Kidney tubule cell (primary cell): ENCODE measurements at regions not wholly inside any gene's neighbourhood (a gene's known extent, or its start where the extent isn't known, plus 50 kb on each side); places are given as distances from the start of the nearest gene placed in this dataset.

Experiments
- DNase-seq: peaks from one replicate; pipeline ENCODE4 v3.0.0-alpha.2; 2018; ENCODE audit warnings: low spot score

DNA sequence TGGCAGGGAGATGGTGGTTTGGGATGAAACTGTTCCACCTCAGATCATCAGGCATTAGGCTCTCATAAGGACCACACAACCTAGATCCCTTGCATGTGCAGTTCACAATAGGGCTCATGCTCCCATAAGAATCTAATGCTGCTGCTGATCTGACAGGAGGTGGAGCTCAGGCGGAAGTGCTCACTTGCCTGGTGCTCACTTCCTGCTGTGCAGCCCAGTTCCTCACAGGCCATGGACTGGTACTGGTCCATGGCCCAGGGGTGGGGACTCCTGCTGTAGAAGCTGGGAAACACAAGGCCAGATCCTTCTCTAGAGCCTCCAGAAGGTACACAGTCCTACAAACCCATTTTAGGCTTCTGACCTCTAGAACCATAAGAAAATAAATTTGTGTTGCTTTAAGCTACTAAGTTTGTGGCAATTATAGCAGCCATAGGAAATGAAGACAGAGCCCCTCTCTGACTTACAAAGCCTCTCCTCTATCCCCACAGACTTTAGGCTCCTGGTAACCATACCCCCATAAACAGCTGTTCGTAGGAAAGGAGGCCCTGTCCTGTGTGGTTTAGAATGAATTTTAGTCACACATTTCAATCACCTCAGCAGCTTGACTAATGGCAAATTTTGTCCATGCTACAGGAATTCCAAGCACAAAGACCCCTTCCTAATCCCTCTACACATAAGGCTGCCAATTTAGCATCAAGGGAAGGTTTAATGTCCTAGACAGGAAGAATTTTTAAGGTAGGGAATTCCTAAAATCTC, 206.1 kb upstream of the PHYHIPL start:
- no peak for DNase-seq

DNA sequence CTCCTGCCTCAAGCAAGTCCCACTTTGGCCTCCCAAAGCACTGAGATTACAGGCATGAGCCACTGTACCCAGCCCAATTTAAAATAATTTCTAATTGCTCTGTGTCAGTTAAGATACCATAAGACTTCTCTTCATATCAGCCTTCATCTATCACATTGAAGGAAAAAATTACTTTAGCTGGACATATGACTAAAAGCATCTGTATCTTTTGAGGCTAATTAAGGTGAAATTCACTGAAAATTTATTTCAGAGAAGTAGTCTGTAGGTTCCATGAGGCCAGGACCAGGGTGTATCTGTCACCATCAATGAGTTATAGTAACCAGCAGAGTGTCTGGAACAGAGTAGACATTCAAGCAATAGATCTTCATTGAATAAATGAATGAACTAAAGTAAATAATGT, 205.2 kb upstream of the PHYHIPL start:
- no peak for DNase-seq

DNA sequence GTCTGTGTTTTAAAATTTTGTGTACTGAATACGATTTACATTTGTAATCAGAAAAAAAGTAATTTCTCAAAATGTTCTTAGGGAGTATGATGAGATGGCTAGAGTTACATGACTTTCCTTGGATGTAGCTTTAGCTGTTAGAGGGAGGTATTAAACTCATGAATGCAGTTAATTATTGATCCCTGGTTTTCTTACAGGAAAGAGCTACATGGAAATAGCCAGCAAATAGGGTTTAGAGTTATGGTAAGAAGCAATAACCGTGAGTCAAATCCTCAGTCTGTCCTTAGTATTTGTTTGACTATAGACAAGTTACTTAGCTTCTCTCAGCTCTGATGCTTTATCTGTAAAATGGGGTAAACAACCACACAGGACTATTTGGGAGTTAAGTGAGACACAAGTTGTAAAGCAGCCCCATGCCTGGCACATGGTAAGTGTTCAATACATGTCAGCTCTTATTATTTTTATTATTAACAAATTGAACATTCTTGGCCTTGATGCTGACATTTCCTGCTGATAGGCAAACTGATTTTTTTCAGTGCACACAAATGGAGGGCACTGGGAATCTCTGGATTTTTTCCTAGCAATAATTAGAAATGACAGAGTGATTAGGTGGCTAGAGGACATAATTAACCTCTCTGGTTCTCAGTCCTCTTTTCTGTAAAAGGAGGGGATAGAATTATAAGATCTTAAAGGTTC, 204.5 kb upstream of the PHYHIPL start:
- DNase-seq: peak; percentile 54

DNA sequence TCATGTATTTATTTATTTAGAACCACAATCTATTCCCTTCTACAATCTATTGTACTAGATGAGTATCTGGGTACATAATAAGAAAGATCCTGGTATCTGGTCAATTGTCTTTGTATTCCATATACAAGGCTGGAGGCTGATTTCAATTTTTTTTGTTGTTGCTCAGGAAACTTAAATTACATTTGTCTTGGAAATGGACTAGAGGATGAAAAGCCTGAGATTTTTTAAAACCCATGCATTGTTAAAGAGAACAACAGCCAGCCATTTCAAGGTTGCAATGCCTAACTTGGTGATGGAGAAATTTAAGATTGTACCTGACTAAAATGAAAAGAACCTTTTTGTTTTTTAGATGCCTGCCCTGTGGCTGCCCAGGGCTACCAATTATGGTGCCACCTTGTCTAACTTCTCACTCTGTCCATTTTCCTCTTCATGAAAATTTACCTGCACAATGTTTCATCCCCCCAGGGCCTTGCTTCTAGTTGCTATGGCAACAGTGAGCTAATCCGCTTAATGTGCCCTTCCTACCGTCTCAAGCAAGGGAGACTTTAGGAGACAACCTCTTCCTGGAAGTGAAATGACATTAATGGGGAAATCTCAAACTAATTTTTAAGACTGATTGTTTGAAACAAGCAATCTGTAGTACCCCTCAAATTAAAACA, 203.7 kb upstream of the PHYHIPL start:
- DNase-seq: no peak

DNA sequence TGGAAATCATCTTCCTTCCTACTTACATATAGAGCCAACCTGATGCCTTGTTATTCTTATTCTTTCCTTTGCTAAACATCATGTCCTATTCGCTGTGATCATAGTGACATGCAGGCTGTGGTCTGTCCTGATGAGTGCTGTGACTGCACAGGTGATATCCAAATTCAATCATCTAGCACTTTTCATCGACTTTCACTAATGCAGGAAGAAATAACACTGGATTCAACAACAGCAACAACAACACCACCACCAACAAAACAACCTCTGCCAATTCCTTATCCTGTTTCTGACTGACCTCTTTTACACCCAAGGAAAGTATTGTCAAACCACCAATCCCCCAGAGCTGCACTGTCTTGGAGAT, 203.2 kb upstream of the PHYHIPL start:
- DNase-seq: no peak

DNA sequence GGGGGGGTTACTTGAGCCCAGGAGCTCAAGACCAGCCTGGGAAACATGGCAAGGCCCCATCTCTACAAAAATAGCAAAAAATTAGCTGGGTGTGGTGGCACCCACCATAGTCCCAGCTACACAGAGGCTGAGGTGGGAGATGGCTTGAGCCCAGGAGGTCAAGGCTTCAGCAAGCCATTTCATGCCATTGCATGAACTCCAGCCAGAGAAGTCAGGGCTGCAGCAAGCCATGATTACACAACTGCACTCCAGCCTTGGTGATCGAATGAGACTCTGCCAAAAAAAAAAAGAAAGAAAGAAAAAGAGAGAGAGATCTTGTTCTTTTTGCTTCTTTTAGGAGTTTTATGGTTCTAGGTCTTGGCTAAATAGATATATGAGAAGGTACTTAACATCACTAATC, 200.2 kb upstream of the PHYHIPL start:
- no peak for DNase-seq

DNA sequence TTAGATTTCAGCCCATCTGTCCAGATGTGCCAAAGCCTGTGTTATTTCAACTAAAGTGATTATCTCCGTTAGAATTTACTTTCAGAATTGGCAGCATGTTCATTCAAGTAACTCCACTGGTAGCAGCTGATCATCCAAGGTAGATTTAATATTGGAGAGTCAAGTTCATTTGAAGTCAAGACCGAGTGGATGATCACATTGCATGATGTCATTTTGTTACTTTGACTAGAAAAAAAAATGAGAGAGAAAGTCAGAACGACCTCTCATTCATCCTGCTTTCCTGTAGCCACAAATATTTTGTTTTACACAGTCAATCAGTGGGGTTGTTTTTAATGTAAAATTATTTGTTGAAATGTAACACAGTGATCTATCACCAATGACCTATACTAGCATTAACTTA, 196.7 kb upstream of the PHYHIPL start:
- DNase-seq: peak; percentile 4

DNA sequence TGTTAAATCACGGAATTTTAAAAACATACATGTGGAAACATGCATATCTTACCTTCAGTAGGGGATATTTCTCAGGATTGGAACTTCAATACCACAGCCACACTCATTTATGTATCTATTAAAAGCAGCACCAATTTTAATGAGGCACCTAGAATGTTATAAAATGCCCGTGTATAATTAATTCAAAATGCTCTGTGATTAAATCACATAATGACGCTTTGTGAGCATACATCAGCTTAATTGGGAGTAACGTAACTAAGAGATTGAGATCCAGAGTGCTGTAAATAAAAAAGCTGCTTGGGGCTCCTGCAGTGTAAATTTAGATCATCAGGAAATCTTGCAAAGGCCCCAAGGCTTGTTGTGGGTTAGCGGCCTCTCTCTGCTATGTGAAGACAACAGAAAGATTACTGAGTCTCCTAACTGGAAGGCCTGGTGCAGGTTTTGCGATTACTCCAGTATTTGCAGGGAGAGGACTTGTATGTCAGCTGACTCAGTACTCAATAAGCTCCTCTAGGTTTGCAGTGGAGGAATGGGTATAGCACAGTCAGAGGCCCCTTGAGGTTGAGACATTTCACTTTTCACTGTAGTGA, 195.5 kb upstream of the PHYHIPL start:
- no peak for DNase-seq

DNA sequence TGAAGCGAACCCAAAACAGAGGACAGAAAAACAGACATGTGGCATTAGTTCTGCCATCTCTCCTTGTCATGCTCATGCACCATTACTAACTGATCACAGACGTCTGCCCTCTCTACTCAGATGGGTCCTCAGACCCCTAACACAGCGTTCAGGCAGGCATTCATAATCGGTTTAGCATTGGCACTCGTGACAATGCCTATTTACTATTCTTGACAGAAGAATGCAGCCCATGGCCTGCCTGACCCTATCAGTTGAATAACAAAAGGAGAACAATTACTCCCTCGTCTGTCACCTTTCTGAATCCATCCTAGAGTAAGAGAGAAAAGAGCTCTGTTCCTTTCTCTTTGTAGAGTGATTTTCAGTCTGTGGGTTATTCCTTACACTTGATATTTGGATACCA, 194.6 kb upstream of the PHYHIPL start:
- DNase-seq: no peak

DNA sequence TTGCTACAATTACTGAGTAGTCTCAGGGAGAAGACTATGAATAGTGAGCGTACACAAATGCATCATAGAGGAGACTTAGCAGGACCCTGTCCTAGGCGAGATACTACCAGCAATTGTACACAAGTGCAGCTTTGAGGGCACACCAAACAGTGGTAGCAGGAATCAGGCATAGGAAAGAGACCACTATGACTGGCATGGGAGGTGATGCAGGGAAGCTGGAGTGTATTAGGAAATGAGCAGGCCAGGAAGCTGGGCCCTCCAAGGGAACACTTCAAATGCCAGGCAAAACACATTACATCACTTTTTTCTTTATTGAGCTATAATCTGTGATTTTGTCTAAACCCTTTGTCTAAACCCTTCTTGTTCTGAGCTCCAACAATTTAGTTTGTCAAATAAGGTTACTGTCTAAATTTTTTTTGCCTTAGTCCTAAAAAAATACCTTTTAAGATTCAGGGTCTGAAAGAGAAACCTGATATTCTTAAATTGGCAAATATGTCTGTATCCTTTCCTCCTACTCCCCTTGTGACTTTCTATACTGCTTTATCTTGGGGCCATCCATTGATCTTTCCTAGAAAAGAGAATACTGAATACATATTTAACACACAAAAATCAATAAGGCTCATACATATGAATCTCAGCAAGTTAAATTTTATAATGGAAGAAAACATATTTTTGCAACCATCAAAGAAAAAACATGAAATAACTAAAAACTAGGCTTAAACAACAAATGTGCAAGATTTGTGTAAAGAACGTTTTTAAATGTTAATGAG, 193.8 kb upstream of the PHYHIPL start:
- no peak for DNase-seq

DNA sequence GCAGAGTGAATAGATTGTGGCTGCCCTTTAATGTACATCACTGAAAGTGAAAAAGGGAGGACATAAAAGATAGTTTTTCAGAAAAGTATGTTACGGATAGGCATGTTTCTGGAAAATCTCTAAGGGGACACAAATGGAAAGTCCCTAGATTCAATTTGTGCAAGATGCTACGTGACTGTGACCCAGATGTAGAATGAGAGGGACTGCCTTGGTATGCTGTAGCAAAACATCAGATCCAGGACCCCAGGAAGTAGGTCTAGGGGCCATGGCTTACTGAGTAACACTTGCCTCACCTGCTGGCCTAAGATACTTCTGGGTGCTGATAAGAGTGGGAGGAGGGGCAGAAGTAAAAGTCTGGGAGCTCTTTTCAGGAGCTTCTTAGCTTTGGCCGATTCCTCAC, 191.2 kb upstream of the PHYHIPL start:
- DNase-seq: no peak

DNA sequence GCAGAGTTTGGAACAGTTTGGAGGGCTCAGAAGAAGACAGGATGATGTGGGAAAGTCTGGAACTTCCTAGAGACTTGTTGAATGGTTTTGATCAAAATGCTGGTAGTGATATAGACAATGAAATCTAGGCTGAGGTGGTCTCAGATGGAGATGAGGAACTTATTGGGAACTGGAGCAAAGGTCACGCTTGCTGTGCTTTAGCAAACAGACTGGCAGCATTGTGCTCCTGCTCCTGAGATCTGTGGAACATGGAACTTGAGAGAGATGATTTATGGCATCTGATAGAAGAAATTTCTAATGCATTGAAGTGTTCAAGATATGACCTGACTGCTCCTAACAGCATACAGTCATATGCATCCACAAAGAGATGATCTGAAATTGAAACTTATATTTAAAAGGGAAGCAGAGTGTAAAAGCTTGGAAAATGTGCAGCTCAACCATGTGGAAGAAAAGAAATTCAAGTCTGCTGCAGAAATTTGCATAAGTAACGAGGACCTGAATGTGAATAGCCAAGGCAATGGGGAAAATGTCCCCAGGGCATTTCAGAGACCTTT, 186.9 kb upstream of the PHYHIPL start:
- DNase-seq: no peak

DNA sequence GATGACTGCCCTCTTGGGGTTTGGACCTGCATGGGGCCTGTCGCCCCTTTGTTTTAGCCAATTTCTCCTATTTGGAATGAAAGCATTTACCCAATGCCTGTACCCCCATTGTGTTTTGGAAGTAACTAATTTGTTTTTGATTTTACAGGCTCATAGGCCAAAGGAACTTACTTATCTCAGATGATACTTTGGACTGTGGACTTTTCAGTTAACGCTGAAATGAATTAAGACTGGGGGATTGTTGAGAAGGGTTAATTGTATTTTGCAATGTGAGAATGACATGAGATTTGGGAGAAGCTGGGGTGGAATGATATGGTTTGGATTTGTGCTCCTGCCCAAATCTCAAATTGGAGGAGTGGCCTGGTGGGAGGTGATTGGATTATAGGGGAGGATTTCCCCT, 185.8 kb upstream of the PHYHIPL start:
- no peak for DNase-seq

DNA sequence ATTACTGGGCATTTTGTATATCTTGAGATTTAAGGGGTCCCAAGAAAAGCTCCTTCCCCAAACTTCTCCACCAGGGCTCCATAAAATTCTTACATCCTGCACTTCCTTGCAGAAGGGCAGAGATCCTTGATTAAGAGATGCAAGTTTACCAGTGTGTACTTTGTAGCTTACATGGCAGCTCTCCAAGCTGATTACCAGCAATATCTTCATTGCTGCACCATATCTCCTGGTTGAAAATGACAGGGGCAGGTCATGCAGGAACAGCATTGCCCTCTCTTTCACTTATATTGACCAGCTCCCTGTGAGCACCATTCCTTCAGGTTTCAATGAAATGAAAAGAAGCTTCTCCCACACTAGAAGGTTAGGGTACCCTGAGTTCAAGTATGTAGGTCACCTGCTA, 184.6 kb upstream of the PHYHIPL start:
- DNase-seq: no peak

DNA sequence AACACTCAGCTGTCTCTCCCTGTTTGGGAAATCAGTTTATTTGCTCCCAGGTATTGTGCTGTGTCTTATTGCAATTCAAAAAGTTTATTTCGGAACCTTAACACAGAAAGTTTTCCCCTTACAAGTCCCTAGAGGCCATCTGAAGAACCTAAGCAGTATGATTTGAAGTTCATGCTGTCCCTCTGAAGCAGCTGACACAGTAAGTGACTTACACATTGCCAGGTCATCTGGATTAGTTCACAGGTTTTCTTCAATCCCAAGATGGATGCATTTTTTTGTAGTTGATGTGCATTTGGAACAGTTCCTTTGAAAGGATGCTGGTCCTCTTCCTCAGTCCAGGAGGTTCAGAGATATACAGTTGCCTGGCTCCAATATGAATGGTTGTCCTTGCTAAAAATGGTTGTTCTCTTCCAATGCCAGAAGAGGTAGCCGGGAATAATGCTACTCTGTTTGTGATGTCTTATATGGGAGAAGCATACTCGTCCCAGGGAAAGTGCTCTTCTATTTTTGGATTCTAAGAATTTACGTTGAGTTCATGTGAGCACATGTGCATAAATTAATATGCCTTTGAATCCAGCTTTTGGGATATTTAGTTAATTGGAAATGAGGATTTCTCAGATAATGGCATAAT, 183.5 kb upstream of the PHYHIPL start:
- DNase-seq: no peak

DNA sequence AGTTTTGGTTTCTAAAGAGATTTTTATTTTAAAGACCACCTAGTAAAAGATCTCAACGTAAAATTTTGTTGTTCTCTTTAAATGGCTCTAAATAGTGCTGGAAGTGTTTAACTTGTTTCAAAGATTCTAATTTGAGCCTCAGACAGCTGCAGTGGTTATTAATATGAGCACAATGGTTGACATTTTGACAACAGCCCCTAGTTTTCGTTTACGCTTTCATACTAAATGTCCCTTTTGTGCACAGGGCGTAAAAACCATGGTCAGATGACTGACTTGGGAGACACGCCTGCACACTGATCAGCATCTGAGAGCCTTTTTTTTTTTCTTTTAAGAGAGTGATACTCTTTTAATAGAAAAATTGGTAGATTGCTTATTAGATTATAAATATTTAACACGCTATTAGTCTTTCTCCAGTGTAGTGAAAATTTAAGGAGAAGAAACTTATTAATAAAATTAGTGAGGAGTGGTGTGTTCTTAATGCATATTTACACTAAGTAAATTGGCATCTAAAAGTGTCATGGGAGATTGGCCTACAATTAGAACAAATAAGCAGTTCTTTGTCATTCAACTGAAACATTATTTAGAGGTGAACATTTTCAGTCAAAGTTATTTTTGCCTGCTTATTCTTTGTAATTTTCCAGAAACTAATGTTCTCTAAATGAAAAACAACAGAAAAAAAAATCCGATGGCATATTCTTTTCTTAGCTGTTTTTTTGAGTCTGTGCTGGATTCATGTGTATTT, 182.8 kb upstream of the PHYHIPL start:
- no peak for DNase-seq

DNA sequence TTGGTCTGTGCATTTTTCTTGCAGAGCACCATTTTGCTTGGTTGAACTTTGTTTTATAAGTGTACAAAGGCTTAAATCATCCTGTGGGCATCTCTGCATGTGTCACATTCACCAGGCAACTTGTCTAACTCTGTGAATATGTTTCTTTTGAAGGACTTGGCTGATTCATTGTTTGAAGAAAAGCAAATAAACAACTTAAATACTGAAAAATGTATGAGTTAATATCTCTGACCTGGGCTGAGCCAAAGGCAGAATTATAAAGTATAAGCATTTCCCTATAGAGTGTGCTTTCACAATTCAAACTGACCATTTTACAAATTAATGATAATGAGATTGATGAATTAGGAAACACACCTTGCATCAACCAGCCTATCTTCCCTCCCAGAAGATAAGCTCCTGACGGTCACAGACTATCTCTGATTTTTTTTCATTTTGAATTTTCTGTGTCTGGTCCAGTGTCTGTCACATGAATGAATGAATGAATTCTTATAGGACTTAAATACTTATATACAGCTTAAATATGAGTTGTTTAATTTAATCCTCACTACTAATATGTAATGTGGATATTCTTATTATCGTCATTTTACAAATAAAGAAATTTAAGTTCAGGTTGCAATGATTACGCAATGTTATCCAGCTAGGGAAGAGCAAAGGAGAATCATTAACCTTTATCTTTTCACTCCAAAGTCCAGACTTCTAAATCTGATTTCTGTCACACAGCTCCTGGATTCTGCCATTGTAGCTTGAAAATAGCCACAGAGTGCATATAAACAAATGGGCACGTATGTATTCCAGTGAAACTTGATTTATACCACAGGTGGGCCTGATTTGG, 182.0 kb upstream of the PHYHIPL start:
- DNase-seq: peak; percentile 29

DNA sequence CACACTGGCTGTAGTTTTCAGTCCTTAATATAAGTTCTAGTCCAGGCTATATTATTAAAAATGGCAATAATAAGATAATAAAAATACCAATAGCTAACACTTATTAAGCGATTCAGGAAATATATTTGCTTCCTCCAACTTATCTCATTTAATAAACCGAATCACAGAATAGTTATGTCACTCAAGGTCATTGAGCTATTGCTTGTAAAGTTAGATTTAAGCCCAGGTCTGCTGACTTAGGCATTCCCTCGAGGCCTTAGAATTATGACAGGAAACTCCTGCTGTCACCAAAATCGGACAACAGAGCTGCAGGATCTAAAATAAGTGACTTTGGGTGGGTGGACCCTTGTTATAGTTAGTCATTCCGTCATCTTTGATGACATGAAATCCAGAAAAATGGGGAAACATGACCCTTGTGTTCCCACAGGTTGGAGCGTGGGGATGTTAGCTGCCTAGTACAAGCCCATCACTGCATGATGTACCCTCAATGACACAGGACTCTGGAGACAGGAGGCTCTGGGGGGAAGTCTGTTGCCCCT, 181.3 kb upstream of the PHYHIPL start:
- DNase-seq: no peak

DNA sequence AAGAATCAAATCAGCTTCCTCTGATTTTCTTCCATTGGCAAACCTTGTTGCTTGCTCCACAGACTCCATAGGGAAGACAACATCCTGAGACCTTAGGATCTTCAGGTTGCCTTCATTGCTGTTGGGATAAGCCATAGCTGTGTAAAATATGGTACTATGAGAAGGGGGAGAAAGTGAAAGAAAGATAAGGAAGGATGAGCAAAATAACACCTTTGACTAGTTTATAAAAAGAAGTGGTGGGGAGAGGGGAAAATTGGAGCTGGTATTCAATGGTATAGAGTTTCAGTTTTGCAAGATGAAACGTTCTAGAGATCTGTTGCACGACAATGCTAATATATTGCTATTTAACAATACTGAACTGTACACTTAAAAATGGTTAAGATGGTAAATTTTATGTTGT, 180.4 kb upstream of the PHYHIPL start:
- DNase-seq: no peak

DNA sequence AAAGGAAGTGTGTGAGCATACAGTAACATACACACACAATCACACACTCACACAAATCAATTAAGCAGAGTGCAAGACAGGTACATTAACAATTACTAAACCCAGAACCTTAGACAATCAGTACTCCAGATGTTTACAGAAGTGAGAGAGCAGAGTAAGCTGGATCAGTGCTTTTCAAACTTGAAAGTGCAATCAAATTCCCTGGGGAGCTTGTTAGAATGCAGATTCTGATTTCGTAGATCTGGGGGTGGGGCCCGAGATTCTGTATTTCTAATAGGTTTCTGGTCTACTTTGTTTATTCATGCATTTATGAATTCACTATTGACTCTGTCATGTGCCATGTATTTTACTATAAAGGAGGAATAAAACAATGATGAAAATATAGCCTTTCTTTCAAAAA, 179.6 kb upstream of the PHYHIPL start:
- no peak for DNase-seq
